SK-N-SH (cell line): ENCODE measurements at regions not wholly inside any gene's neighbourhood (a gene's known extent, or its start where the extent isn't known, plus 50 kb on each side); places are given as distances from the start of the nearest gene placed in this dataset.

Experiments
- CTCF ChIA-PET: fragments of 300-600, 350-600 bp; formaldehyde crosslinking; extraction: SDS; loops from one replicate; lab custom pipeline; 2021; lab: Yijun Ruan, JAX
- POLR2A ChIA-PET: fragments of 350-600 bp; sonication (Branson Sonifier 250); formaldehyde crosslinking; extraction: SDS; loops from one replicate; lab custom pipeline; 2020; ENCODE audit warnings: antibody characterized with exemption, inconsistent platforms; lab: Yijun Ruan, JAX
- DNase-seq: peaks from one replicate; pipeline ENCODE4 v3.0.0; 2012
- H2AFZ ChIP-seq: fragments of 200-600 bp; sonication (generic); 2 replicates; pipeline ENCODE4 v1.8.1; 2016; ENCODE audit warnings: antibody characterized with exemption, mild to moderate bottlenecking, low read depth
- H3F3A ChIP-seq: fragments of 200-600 bp; sonication (generic); replicated peaks from 2 replicates; pipeline ENCODE3; 2016; ENCODE audit warnings: antibody characterized with exemption, mild to moderate bottlenecking; ENCODE audit not compliant: insufficient read depth
- H3K27ac ChIP-seq, 2 experiments: fragments of 200-500 bp in 1 of 2; fragments of 200-600 bp in 1 of 2; sonication (Bioruptor generic) in 1 of 2; sonication (generic), shearing (Covaris generic) in 1 of 2; 2 replicates each; pipeline versions ENCODE4 v1.5.1 to v1.6.1; 2014 to 2016; ENCODE audit warnings: low read depth in 2 of 2, inconsistent platforms in 1 of 2, low read length in 1 of 2, mild to moderate bottlenecking in 1 of 2, mixed read lengths in 1 of 2
- H3K27me3 ChIP-seq: fragments of 200-600 bp; sonication (generic), shearing (Covaris generic); 2 replicates; pipeline ENCODE4 v1.6.1; 2016; ENCODE audit warnings: mixed run types; ENCODE audit not compliant: insufficient read depth
- H3K36me3 ChIP-seq, 2 experiments: fragments of 200-500 bp in 1 of 2; fragments of 200-600 bp in 1 of 2; sonication (Bioruptor generic) in 1 of 2; sonication (generic) in 1 of 2; replicated peaks in 1 of 2; 2 replicates each; pipeline versions ENCODE3 to v1.5.1; 2014 to 2016; ENCODE audit warnings: low read length in 1 of 2, mild to moderate bottlenecking in 1 of 2; ENCODE audit not compliant: insufficient read depth in 2 of 2, control insufficient read depth in 1 of 2
- H3K4me1 ChIP-seq, 2 experiments: fragments of 200-500 bp in 1 of 2; fragments of 200-600 bp in 1 of 2; sonication (Bioruptor generic) in 1 of 2; sonication (generic), shearing (Covaris generic) in 1 of 2; 2 replicates each; pipeline versions ENCODE4 v1.5.1 to v1.6.1; 2014 to 2016; ENCODE audit warnings: low read depth in 1 of 2, low read length in 1 of 2, mixed run types in 1 of 2; ENCODE audit not compliant: insufficient read depth in 2 of 2, control insufficient read depth in 1 of 2
- H3K4me2 ChIP-seq: fragments of 200-600 bp; sonication (generic), shearing (Covaris generic); 2 replicates; pipeline ENCODE4 v1.6.1; 2017; ENCODE audit warnings: mixed run types
- H3K4me3 ChIP-seq, 2 experiments: fragments of 200-500 bp in 1 of 2; fragments of 200-600 bp in 1 of 2; sonication (Bioruptor generic) in 1 of 2; sonication (generic), shearing (Covaris generic) in 1 of 2; 2 replicates each; pipeline versions ENCODE4 v1.5.1 to v1.8.1; 2014 to 2016; ENCODE audit warnings: low read depth in 2 of 2, inconsistent platforms in 1 of 2, low read length in 1 of 2, mild to moderate bottlenecking in 1 of 2, mixed read lengths in 1 of 2, moderate library complexity in 1 of 2
- H3K79me2 ChIP-seq: fragments of 200-600 bp; sonication (generic); 2 replicates; pipeline ENCODE4 v1.8.1; 2017; ENCODE audit warnings: mild to moderate bottlenecking; ENCODE audit not compliant: insufficient read depth
- H3K9ac ChIP-seq: fragments of 200-600 bp; sonication (generic); 2 replicates; pipeline ENCODE4 v1.6.1; 2017; ENCODE audit warnings: mixed run types
- H3K9me2 ChIP-seq: fragments of 200-600 bp; sonication (generic); 2 replicates; pipeline ENCODE4 v1.6.1; 2017; ENCODE audit warnings: mixed run types
- H3K9me3 ChIP-seq: fragments of 200-600 bp; sonication (generic); 2 replicates; pipeline ENCODE4 v1.6.1; 2017; ENCODE audit warnings: mixed run types, mild to moderate bottlenecking, moderate library complexity
- H4K20me1 ChIP-seq: fragments of 200-600 bp; sonication (generic); 2 replicates; pipeline ENCODE4 v1.6.1; 2017; ENCODE audit warnings: mild to moderate bottlenecking, mixed run types; ENCODE audit not compliant: insufficient read depth
- CHD2 ChIP-seq: fragments of 150-350 bp; IDR thresholded peaks from 2 replicates; pipeline ENCODE4 v1.6.1; 2018; ENCODE audit warnings: low read length; ENCODE audit not compliant: partially characterized antibody
- CTCF ChIP-seq: fragments of 200-600 bp; sonication (generic); IDR thresholded peaks from 2 replicates; pipeline ENCODE4 v1.6.1; 2017; ENCODE audit warnings: antibody characterized with exemption, mild to moderate bottlenecking, moderate library complexity
- ELF1 ChIP-seq: IDR thresholded peaks from 2 replicates; pipeline ENCODE4 v1.4.0; 2012
- GABPA ChIP-seq: IDR thresholded peaks from 2 replicates; pipeline ENCODE4 v1.4.0; 2012; ENCODE audit warnings: low read depth, mild to moderate bottlenecking
- JUND ChIP-seq: IDR thresholded peaks from 2 replicates; pipeline ENCODE4 v1.4.0; 2012
- MXI1 ChIP-seq: IDR thresholded peaks from 2 replicates; pipeline ENCODE4 v1.6.1; 2012; ENCODE audit warnings: mild to moderate bottlenecking, low read depth, low read length, improper control_type of control experiment
- POLR2AphosphoS5 ChIP-seq: IDR thresholded peaks from 2 replicates; pipeline ENCODE4 v1.6.1; 2012; ENCODE audit warnings: low read depth, low read length
- RAD21 ChIP-seq: IDR thresholded peaks from 2 replicates; pipeline ENCODE4 v1.6.1; 2012; ENCODE audit warnings: mild to moderate bottlenecking, low read length
- REST ChIP-seq: IDR thresholded peaks from 2 replicates; pipeline ENCODE4 v1.6.1; 2012; ENCODE audit warnings: mild to moderate bottlenecking, low read depth, low read length, moderate library complexity
- SMC3 ChIP-seq: IDR thresholded peaks from 2 replicates; pipeline ENCODE4 v1.6.1; 2012; ENCODE audit warnings: low read depth, low read length, improper control_type of control experiment
- TAF1 ChIP-seq: IDR thresholded peaks from 2 replicates; pipeline ENCODE4 v1.6.1; 2012; ENCODE audit warnings: low read depth, mild to moderate bottlenecking, low read length, moderate library complexity, borderline replicate concordance
- TCF12 ChIP-seq: IDR thresholded peaks from 2 replicates; pipeline ENCODE4 v1.4.0; 2012
- USF1 ChIP-seq: IDR thresholded peaks from 2 replicates; pipeline ENCODE4 v1.4.0; 2012; ENCODE audit warnings: low read depth, borderline replicate concordance
- USF2 ChIP-seq: fragments of 150-350 bp; IDR thresholded peaks from 2 replicates; pipeline ENCODE4 v1.6.1; 2017; ENCODE audit warnings: antibody characterized with exemption, low read length, low read depth, borderline replicate concordance
- YY1 ChIP-seq: IDR thresholded peaks from 2 replicates; pipeline ENCODE4 v1.4.0; 2012; ENCODE audit warnings: low read depth, mild to moderate bottlenecking
- WGBS: methylation state at CpG from one replicate; pipeline ENCODE4 v1.1.6; 2017; ENCODE audit warnings: low lambda C conversion rate; 5-methylcytosine and 5-hydroxymethylcytosine counted together

GRCh38 chr13:86298725-86299124 lies 499.5 kb upstream of the SLITRK6 start (continued):
- TF ChIP-seq REST (no peak), ELF1 (no peak), RAD21 (no peak), MXI1 (no peak), GABPA (no peak), SMC3 (no peak), TCF12 (no peak), CHD2 (no peak)

GRCh38 chr13:86299128-86299527 lies 499.9 kb upstream of the SLITRK6 start:
- 33% methylated on average over 2 of the region's 2 CpGs for WGBS
- Histone ChIP-seq H3K27me3 (no peaks in the 10 kb centered on the region), H3K4me1 (no peaks in the 10 kb centered on the region), H3F3A (no peaks in the 10 kb centered on the region), H2AFZ (no peak overlapping the region), H3K4me2 (no peak overlapping the region), H3K36me3 (no peaks in the 10 kb centered on the region), H3K9me2 (no peaks in the 10 kb centered on the region), H3K27ac (no peak overlapping the region), H3K4me3 (no peak overlapping the region), H3K79me2 (no peaks in the 10 kb centered on the region), H4K20me1 (no peaks in the 10 kb centered on the region), H3K9me3 (no peaks in the 10 kb centered on the region), H3K9ac (no peak overlapping the region)
- no peak for TF ChIP-seq TAF1
- no peak for TF ChIP-seq ELF1
- TF ChIP-seq YY1: no peak
- no peak for TF ChIP-seq MXI1
- TF ChIP-seq USF2: no peak
- TF ChIP-seq SMC3: no peak
- no peak for TF ChIP-seq JUND
- no peak for TF ChIP-seq CTCF
- no peak for TF ChIP-seq POLR2AphosphoS5
- no peak for TF ChIP-seq CHD2
- TF ChIP-seq USF1: no peak
- ChIA-PET POLR2A (no interaction called here), CTCF (no interaction called here)
- DNase-seq: no peak
